HG02840 (cell line): ENCODE measurements at regions not wholly inside any gene's neighbourhood (a gene's known extent, or its start where the extent isn't known, plus 50 kb on each side); places are given as distances from the start of the nearest gene placed in this dataset.
"Not testable (repeated sequence)": the region's sequence is repeated elsewhere in the genome, so short reads cannot be mapped to it uniquely, and the experiment has no call there.

ENCODE experiments used
- ATAC-seq: cut with Tn5 transposase; IDR thresholded peaks from one replicate; pipeline ENCODE4 v1.9.1; 2021; ENCODE audit warnings: mild to moderate bottlenecking, moderate library complexity, moderate number of reproducible peaks; ENCODE audit not compliant: unreplicated experiment, low FRiP score

- no peak for ATAC-seq
These were observed 57.3 kb upstream of the NOVA1 start for GRCh38 chr14:26655128-26655527.

GRCh38 chr14:26663506-26663905 lies 65.7 kb upstream of the NOVA1 start:
- no peak for ATAC-seq

DNA sequence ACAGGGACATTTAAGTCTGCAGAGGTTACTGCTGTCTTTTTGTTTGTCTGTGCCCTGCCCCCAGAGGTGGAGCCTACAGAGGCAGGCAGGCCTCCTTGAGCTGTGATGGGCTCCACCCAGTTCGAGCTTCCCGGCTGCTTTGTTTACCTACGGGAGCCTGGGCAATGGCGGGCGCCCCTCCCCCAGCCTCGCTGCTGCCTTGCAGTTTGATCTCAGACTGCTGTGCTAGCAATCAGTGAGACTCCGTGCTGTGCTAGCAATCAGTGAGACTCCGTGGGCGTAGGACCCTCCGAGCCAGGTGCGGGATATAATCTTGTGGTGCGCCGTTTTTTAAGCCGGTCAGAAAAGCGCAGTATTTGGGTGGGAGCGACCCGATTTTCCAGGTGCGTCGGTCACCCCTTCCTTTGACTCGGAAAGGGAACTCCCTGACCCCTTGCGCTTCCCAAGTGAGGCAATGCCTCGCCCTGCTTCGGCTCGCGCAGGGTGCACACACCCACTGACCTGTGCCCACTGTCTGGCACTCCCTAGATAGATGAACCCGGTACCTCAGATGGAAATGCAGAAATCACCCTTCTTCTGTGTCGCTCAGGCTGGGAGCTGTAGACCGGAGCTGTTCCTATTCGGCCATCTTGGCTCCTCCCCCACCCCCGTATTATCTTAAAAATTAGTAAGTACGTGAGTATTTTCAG lies 81.0 kb upstream of the NOVA1 start:
- ATAC-seq: not testable (repeated sequence)

GRCh38 chr14:26685401-26685800 lies 87.6 kb upstream of the NOVA1 start:
- ATAC-seq: no peak

DNA sequence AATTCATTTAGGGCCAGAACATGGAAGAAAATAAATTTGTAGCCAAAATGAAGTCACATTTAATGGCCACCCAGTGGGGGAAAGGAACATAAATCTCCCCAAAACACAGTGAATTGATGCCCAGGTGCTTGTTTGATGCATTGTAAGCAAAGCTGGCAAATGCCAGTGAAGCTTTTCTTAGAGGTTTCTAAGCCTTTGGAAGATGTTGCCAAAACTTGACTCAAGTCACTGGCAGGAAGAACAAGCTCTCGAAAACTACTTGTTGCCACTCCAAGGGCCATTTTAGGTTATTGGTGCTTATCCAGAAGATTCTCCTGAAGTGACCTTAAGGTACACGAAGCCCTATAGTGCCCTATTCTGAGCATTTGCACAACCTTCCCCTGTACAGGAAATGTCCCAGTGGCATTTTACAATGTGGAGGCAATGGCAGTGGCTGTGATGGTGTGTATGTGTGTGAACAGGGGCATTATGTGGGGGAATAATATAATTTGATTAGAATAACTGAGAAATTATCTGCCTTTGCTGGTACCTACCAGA lies 89.5 kb upstream of the NOVA1 start:
- ATAC-seq: no peak

DNA sequence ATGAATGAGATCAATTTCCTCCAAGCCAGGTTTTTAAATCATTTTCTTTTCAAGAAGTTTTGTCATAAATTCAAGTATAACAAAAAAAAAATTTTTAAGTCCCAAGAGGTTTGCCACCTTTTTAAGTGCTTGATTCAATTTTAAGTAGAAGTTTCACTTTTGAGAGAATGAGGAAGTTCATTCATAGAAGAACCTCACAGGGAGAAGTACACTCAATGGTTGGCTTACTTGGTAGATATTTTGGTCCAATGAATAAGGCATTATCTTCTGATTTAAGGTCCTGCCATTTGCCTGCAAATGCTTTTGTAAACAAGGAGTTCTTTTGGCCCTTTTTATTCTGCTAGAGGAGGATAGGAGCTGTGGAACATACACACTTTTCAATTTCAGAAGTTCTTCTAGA lies 96.7 kb upstream of the NOVA1 start:
- no peak for ATAC-seq

DNA sequence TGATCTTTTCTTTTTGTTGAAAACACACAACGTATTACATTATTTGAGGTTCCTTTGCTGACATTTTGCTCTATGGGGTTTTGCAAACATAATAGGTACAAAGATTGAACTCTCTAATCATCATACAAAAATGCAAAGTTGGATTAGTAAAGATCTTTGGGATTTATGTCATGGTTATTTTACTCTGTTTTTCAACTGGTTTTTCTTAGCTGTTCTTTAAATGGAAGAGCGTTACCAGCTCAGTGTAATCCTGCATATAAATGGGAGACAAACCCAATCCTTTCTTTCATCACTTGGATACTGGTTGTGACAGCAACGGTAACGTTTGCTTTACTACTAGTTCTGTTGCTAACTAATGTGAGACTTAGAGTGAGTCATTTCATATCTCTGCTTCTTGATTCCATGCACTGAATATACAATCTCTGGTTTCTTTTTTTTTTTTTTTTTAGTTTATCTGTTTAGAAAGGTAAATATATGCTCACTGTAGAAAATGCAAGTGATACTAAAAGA lies 104.9 kb upstream of the NOVA1 start:
- no peak for ATAC-seq

- ATAC-seq: no peak
These were observed 106.0 kb upstream of the NOVA1 start for GRCh38 chr14:26703686-26704366.

GRCh38 chr14:26707234-26707633 lies 109.4 kb upstream of the NOVA1 start:
- ATAC-seq: no peak

DNA sequence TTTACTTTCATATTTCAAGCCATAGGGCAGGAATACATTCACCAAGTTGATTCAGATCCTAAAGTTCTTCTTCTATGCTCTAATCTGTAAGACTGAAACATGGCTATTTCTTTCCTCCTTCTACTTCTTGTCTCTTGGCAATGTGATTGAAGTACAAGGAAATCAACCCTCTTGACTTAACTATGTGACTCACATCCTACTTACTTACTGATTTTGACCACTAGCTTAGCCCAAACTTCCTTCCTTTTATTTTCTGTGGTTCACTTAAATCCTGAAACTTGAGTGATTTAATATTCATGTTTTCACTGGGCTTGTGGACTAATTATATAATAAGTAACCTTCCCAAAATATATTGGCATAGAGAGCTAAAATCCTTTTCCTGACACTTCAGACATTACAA lies 111.2 kb upstream of the NOVA1 start:
- no peak for ATAC-seq

- ATAC-seq: no peak
These were observed 121.7 kb upstream of the NOVA1 start for GRCh38 chr14:26719514-26719913.

GRCh38 chr14:26722258-26722657 lies 124.4 kb upstream of the NOVA1 start:
- no peak for ATAC-seq

GRCh38 chr14:26729851-26730250 lies 132.0 kb upstream of the NOVA1 start:
- ATAC-seq: no peak

- no peak for ATAC-seq
These were observed 133.2 kb upstream of the NOVA1 start for GRCh38 chr14:26730929-26731618.

DNA sequence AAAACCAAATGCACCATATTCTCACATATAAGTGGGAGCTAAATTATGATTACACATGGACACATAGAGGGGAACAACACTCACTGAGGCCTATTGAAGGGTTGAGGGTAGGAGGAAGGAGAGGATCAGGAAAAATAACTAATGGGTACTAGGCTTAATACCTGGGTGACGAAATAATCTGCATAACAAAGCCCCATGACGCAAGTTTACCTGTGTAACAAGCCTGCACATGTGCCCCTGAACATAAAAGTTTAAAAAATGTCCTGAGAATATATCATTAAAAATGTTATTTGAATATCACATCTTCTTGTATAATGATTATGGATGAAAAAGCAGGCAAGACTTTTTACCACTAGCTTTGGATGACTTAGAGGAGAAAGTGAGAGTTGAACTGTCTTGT lies 138.0 kb upstream of the NOVA1 start:
- ATAC-seq: no peak

- ATAC-seq: no peak
These were observed 140.7 kb upstream of the NOVA1 start for GRCh38 chr14:26738571-26738970.

- no peak for ATAC-seq
These were observed 143.9 kb upstream of the NOVA1 start for GRCh38 chr14:26741711-26742212.

DNA sequence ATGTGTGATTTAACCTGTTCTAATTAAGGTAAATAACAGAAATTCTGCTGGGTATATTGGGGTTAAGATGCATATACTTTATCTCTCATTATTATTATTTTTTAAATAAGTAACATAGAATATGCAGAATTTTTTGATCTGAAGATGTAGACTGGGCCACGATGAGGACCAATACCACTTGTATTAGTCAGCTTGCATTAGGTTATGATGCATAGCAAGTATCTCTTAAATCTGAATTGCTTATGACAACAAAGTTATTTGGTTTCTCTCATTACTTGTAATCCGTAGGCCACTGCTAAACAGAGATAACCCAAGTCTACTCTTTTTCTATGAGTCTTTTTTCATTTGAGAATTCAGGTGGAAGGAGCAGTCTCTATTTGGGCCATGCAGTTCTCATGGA lies 145.5 kb upstream of the NOVA1 start:
- no peak for ATAC-seq

DNA sequence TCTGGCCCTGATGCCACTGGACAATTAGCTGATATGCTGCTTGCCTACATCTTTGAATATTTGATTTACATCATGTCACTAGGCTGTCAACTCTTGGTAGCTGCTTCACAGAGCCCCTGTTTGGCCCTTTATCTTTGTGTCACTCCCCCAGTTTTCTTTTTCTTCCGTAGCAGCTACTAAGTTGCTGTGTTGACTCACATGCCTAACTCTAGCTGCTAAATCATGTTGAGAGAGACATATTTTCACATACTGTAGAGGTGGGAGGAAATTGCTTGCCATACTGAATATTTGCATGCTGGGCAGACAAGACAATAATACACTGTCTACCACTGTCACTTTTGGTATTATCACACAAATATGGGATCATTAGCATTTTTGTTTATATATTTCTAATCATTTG lies 147.1 kb upstream of the NOVA1 start:
- no peak for ATAC-seq

GRCh38 chr14:26761532-26761931 lies 163.7 kb upstream of the NOVA1 start:
- no peak for ATAC-seq

- ATAC-seq: no peak
These were observed 167.5 kb upstream of the NOVA1 start for GRCh38 chr14:26765301-26765700.
